OCI-LY7 (cell line): ENCODE measurements at regions not wholly inside any gene's neighbourhood (a gene's known extent, or its start where the extent isn't known, plus 50 kb on each side); places are given as distances from the start of the nearest gene placed in this dataset.

Experiments used
- CTCF ChIP-seq: fragments of 200-600 bp; sonication (generic); conservative IDR thresholded peaks from 2 replicates; pipeline ENCODE4 v1.5.1; 2014; ENCODE audit warnings: mild to moderate bottlenecking, antibody characterized with exemption, low read length, moderate library complexity, mixed read lengths
- EZH2phosphoT487 ChIP-seq: fragments of 200-600 bp; sonication (generic); IDR thresholded peaks from 2 replicates; pipeline ENCODE4 v1.6.1; 2018; ENCODE audit warnings: low read depth, borderline replicate concordance, mild to moderate bottlenecking, mixed run types, antibody characterized with exemption, low read length, moderate library complexity, mixed read lengths

- no peak for TF ChIP-seq CTCF
- no peak for TF ChIP-seq EZH2phosphoT487
Observed at GRCh38 chr12:28795311-28795710, 353.8 kb upstream of the FAR2 start.
